ENCODE measurements at regions not wholly inside any gene's neighbourhood (a gene's known extent, or its start where the extent isn't known, plus 50 kb on each side); places are given as distances from the start of the nearest gene placed in this dataset.
"Not testable (repeated sequence)": the region's sequence is repeated elsewhere in the genome, so short reads cannot be mapped to it uniquely, and the experiment has no call there.

DNA sequence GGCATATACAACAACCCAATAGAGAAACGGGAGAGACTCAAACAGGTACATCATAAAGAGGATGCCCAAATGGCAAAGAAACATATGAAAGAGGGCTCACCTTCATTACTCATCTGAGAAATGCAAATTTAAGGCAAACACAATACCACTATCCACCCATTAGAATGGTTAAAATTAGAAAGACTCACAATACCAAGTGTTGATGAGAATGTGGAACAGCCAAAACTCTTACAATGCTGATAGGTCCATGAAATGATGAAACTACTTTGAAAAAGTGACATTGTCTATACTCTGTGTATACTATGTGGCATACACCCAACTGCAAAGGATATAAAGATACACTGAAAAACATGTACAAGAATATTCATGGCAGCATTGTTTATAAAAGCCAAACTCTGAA is 96.2 kb upstream of the TSHZ3 start:
- no peak for DNase-seq (ENCODE audit: low read depth)

DNA sequence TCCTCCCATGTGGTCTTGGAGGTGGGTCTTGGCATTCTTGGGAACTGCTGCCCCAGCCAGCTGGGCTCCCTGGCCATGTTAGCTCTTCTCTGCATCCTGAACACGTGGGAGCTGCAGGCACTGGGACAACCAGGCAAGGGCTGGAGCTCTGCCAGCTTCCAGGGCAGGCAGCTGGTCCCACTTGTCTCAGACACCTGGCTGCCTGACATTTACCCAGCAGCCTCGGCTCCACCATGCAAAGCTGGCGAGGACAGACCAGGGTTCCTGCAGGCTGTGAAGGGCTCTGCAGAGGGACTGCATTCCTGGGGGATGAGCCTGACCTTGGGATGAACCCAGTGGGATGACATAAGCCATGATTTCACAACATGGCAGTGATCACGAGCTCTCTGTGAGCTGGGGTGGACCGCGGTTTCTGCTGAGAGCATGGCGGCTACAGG is 99.0 kb upstream of the TSHZ3 start:
- no peak for DNase-seq (ENCODE audit: low read depth)

DNA sequence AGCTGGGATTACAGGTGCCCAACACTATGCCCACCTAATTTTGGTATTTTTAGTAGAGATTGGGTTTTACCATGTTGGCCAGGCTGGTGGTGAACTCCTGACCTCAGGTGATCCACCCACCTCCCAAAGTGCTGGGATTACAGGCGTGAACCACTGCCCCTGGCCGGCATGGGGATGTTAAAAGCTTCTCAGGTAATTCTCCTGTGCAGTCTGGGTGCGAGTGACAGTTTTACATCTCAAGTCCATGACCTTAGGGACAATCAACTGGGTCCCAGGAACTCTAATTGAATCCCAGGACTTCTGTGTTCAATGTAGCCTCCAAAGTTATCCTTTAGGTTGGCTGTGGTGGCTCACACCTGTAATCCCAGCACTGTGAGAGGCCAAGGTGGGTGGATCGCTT is 100.1 kb upstream of the TSHZ3 start:
- no peak for DNase-seq (ENCODE audit: low read depth)

DNA sequence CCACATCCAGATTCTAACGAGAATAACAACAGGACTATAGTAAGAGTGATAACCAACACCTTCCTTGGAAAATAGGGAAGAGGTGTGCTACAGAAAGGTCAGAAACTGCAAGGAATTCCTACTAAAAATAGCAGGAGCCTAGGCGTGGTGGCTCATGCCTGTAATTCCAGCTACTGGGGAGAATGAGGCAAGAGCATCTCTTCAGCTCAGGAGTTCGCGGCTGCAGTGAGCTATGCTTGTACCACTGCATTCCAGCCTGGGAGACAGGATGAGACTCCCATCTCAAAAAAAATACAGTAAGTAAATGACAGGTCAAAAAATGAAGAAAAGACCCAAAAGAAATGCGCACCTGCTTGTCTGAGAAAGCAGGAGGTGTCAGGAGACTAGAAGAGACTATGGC is 101.5 kb upstream of the TSHZ3 start:
- no peak for DNase-seq (ENCODE audit: low read depth)

DNA sequence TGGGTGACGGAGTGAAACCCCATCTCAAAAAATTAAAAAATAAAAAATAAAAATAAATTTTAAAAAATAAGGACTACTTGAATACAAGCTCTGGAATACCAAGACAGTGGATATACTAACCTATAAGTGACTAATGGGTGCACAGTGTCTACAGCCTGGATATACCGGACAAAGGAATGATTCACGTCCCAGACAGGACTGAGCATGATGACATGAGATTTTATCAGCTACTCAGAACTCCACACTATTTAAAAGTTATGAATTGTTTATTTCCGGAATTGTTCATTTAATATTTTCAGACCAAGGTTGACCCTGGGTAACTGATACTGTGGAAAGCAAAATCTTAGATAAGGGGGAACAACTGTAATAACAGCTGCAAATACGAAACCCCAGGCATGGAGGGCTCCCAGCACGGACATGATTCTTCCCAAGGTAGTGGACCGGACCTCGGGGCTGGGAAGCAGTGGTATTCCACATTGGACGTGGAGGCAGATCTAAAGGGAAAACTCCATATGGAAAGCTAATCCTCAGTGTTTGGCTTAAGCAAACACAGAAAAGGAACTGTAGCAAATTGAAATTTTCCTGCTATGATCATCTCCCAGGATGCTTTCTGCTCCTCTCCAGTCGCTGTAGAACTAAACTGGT is 102.6 kb upstream of the TSHZ3 start:
- no peak for DNase-seq (ENCODE audit: low read depth)

DNA sequence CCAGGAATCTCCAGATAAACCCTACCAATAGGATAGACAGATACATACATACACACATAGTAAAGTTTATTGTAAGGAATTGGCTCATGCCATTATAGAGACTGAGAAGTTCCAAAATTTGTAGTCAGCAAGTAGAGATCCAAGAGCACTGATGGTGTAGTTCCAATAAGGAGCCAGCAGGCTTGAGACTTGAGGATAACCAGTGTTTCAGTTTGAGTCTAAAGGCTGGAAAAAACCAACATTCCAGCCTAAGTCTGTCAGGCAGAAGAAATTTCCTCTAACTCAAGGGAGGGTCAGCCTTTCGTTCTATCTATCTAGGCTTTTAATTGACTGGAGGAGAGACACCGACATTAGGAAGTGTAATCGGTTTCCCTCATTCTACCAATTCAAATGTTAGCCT is 110.2 kb upstream of the TSHZ3 start:
- no peak for DNase-seq (ENCODE audit: low read depth)

DNA sequence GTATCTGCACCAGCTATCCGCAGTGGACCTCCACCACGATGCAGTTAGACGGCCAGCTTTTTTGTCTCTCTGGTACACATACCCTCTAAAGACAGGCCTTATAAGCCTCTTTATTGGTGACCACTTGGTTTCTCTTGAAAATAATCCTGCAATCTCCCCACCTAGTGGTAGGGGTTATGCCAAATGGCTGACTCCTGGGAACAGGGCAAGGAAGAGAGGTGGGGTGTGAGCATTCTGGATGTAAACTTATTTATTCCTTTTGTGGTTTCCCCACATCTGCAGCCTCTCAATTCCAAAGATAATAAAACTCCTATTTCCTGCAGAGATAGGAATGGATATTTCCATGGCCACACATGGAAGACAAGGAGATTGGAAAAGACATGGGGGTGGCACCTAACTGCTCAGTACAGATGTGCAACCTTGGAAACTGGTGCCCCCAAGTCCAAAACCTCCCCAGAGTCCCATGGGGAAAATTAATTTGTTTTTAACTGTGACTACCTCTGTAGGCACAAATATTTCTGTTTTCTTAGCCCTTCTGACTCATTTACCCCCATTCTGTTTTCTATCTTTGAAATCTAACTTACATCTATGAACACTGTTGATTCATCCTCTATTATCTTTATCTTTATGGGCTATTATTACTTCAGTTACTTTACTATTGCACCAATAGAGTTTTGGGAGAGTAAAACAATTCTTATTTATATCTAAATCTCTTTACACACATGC is 112.7 kb upstream of the TSHZ3 start:
- DNase-seq (ENCODE audit: low read depth): no peak

DNA sequence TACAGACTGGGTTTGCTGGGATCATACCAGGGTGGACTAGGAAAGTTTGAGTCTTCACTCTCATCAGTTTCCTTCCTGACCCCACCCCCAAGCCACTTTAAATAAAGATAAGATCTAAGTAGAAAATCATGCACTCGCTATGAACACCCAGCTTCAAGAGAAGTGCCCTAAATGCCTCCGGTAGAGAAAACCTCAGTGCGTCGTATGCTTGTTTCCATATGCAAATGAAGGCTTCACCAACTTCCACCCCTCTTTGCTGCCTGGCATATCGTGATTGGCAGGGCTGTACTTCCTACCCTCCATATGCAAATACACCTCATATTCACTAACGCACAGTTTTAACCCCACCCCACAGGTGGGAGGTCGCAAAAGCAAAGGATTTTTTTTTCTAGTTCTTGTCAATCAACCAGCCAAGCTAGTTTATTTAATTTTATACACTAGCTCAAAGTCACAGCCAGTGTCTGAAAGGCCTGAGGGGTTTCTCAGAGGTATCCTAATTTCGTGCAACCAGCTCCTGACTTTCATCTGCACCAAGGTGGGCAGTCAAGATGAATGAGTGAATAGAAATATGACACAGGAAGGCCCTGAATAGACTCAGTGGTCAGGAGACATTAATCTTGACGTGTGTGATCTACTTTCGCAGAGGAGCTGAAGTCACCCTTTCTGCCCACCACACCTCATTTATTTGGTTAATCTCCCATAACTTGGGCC is 121.1 kb upstream of the TSHZ3 start:
- no peak for DNase-seq (ENCODE audit: low read depth)

DNA sequence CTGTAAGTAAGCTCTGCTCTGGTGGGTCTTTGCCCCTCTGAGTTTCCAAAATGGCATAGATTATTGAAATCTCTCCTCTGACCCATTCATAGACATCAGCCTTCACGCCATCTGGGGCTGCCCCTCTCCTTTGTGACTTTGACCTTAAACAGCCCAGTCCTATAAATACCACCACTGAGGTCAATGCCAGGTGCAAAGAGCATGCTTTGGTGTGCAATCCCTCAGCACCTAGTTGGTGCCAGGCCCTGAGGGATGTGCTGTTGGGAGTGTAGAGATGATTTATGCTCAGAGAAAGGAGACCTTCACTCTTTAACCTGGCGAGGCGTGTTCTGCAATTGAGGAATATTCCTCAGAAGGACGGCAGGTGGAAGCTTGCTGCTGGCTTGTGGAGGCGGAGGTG is 121.7 kb upstream of the TSHZ3 start:
- DNase-seq (ENCODE audit: low read depth): no peak

DNA sequence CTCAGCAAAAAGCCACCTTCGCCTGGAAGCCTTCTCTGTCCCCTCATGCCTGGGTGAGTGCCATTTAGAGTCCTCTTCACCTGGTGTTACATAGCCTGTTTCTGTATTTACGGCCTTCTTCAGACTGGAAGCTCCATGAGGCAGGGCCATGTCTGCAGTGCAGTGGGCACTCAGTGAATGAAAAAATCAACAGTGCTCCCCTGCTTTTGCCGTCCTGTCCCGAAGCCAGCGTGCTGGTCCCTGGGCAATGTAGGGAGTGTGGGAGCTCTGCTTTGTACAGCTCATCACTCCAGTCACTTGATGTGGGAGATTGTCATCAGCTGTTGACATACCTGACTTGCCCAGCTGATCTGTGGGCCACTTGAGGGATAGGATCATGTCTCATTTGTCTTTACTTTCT is 129.0 kb upstream of the TSHZ3 start:
- DNase-seq (ENCODE audit: low read depth): no peak

DNA sequence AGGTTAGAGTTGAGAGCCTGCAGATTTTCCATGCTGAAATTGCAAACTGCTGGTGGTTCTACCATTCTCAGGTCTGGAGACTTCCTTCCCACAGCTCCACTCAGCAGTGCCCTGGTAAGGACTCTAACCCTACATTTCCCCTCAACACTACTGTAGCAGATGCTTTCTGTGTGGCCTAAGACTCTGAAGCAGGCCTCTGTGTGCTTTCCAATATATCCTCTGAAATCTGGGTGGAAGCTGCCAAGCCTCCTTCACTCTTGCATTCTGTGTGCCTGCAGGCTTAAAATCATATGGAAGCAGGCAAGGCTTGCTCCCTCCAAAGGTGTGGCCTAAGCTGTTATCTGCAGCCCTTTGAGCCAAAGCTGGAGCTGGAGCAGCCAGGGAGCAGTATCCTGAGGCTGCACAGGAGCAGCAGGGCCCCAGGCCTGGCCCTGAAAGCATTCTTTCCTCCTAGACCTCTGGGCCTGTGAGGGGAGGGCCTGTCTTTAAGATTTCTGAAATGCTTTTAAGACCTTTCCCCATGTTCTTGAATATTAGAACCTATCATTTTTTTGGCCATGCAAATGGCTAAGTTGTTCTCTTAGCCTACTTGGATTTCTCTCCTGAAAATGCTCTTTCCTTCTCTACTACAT is 134.1 kb upstream of the TSHZ3 start:
- DNase-seq (ENCODE audit: low read depth): no peak

DNA sequence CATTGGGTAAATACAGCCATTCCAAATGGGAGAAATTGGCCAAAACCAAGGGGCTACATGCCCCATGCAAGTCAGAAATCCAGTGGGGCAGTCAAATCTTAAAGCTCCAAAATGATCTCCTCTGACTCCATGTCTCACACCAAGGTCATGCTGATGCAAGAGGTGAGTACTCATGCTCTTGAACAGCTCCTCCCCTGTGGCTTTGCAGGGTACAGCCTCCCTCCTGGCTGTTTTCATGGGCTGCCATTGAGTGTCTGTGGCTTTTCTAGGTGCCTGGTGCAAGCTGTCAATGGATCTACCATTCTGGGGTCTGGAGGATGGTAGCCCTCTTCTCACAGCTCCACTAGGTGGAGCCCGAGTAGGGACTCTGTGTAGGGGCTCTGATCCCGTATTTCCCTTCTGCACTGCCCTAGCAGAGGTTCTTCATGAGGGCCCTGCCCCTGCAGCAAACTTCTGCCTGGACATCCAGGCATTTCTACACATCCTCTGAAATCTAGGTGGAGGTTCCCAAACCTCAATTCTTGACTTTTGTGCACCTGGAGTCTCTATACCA is 135.7 kb upstream of the TSHZ3 start:
- DNase-seq (ENCODE audit: low read depth): not testable (repeated sequence)

DNA sequence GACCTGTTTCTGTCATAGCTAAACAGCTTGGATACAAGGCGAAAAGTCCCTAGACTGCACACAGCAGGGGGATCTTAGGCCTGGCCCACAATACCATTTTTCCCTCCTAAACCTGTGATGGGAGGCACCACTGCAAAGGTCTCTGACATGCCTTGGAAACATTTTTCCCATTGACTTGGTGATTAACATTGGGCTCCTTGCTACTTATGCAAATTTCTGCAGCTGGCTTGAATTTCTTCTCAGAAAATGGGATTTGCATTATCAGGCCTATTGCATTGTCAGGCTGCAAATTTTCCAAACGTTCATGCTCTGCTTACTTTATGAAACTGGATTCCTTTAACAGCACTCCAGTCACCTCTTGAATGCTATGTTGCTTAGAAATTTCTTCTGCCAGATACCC is 136.2 kb upstream of the TSHZ3 start:
- no peak for DNase-seq (ENCODE audit: low read depth)

DNA sequence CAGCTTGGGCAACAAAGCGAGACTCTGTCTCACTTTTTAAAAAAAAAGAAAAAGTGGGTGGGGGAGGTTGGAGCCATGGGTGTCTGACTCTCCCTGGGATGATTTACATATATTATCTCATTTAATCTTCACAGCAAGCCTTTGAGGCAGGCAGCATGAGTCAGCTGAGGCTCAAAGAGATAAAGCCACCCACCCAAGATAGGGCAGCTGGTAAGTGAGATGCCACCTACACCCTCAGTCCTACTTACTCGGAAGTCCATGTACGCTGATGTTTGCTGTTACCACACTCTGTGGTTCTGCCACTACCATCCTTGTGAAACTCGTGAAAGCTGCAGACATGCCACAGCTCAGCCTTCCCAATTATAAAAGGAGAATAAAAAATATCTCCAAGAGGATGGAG is 142.0 kb upstream of the TSHZ3 start:
- no peak for DNase-seq (ENCODE audit: low read depth)

DNA sequence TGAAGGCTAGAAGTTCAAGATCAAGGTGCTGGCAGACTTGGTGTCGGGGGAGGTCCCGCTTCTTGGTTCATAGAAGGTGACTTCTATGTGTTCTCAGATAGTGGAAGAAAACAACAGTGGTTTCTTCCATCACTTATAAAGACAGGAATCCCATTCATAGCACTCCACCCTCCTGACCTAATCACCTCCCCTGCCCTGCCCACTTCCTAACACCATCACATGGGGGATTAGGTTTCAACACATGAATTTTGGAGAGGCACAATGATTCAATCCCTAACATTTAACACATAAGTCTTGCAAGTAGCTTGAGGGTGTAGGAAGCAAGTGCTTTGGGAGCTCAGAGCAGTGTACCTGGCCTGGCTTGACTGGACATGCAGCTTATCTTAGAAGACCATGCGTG is 142.8 kb upstream of the TSHZ3 start:
- DNase-seq (ENCODE audit: low read depth): no peak

DNA sequence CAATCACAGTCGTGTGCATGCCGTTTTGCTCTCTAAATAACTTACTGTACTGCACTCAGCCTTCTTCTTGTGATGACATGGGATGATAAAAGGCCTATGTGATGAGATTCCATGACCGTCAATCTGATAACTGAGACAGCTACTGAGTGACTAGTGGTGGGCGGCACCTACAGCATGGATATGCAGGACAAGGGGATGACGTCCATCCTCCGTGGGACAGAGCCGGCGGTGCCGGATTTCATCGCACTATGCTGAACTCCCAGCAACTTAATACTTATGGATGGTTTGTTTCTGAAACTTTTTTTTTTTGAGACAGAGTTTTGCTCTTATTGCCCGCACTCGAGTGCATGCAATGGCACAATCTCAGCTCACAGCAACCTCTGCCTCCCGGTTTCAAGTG is 146.8 kb upstream of the TSHZ3 start:
- no peak for DNase-seq (ENCODE audit: low read depth)

DNA sequence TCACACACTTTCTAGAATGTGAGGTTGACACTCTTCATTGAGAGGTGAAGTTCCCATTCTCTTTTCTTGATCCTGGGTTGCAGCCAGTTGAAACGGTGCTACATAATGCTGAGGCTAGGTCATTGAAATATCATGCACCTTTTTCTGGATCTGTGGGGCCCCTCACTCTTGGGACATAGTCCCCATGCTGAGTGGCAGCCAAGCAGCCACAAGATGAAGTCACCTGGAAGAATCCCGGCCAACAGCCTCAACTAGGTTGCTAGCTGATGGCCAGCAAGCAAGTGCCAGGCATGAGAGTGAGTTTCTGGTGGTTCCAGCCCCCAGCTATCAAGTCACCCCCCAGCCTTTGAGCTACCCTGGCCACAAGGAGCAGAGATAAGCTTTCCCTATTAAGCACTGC is 148.5 kb upstream of the TSHZ3 start:
- DNase-seq (ENCODE audit: low read depth): no peak

DNA sequence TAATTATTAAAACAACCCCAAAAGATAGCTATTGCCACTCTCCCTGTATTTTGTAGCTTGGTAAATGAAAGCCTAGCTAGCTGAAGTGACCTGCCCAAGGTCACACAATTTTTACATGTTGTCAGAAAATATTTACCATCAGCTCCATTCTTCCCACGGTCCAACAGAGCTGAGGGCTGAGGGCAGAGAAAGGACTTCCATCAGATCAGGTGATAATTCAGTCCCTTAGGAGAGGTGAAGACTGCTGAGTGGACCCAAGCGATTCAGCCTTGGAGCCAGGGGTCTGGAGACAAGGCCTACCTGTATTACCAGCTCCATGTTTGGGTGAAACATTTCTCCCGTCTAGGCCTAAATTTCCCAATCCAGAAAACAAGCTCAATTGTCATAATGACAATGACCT is 149.5 kb upstream of the TSHZ3 start:
- DNase-seq (ENCODE audit: low read depth): no peak

DNA sequence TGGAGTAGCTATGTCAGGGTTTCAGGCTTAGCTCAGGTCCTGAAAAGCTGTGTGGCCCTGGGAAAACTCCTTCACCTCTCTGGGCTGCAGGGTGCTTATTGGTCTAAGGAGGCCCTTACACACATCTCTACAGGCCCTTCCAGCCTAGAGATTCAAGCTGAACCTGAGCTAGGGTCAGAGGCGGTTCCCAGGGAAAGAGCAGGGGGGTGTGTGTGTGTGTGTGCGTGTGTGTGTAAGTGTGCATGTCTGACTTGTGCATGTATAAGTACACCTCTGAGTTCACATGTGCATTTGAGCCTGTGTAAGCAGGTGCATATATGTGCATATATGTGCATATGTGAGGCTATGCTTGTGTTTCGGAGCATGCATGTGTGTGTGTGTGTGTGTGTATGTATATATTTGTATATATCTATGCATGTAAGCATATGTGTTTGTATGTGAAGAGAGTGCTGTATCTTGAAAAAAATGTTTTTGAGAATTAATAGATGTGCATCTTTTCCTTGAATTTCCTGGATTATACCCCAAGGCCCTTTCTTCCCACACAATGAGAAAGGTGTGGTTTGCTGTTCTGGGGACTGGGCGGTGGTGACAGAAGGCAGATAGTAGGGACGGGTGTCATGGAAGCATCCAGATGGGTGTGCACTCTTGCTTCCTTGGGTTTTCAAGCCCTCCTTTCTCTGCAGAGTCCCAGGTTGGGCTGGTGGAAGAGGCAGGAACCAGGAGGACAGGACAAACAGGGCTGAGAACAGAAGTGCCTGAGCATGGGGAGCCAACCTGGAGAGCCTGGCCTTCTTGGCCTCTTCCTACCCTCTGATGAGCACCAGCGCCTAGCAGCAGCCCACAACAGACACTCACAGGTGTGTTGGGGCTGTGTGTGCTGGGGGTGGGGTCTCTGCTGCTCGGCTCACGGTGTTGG is 150.3 kb upstream of the TSHZ3 start:
- no peak for DNase-seq (ENCODE audit: low read depth)

DNA sequence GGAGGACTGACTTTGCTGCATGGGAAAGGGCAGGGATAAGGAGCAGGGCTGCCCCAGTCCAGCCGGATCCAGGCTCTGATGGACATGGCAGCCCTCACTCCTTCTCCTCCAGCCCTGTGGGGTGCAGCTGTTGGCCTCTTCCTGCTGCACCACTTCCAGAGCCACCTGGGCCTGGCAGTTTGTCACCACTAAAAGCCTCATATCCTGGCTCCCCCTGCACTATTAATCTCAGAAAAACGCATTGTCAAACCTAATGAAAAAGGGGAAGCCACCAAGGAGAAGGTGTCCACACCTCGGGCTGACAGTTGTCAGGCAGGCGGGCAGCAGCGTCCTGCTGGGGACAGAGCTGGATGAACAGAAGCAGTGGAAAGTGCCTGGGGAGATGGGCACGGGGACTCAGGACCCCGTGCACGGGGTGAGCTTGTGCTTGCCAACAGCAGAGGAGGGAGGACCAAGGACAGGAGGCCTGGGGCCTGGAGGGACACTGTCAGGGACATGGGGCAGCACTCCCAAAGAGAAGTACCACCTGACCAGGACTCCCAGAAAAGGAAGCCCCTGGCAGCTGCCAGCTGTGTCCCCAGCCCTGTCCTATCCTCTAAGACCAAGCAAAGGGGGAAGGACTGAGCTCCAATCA is 151.1 kb upstream of the TSHZ3 start:
- no peak for DNase-seq (ENCODE audit: low read depth)

DNA sequence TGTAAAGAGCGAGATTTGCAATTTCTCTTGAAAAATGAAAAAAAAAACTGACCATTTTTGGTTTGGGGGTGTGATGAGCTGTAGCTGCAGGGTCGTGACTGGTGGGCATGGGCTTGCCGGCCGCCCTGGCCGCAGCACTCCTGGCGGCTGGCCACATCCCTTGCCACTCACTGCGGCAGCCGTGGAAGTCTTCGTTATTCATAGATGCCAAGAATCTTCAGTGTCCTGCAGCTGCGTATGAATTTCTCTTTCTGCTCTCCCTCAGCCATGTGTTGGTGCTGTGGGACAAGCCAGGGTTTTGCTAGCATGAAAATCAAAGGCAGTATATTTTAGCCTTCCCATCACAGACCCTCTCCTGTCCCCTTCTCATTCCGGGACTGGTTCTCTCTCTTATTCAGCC is 151.7 kb upstream of the TSHZ3 start:
- DNase-seq (ENCODE audit: low read depth): no peak

Data from activated T-cell treated with anti-CD3 and anti-CD28 coated beads for 24 hours (primary cell).